ENCODE measurements at regions not wholly inside any gene's neighbourhood (a gene's known extent, or its start where the extent isn't known, plus 50 kb on each side); places are given as distances from the start of the nearest gene placed in this dataset.
"Not testable (repeated sequence)": the region's sequence is repeated elsewhere in the genome, so short reads cannot be mapped to it uniquely, and the experiment has no call there.

- no peak overlapping the region for H3K4ac ChIP-seq (ENCODE audit: low read length)
- no peak overlapping the region for H4K91ac ChIP-seq (ENCODE audit: low read depth, low read length, poor library complexity)
- H3K4me2 ChIP-seq (ENCODE audit: insufficient read depth, low read length, poor library complexity, severe bottlenecking) = no peak overlapping the region
- H3K79me1 ChIP-seq (ENCODE audit: low read depth, low read length) = no peaks in the 10 kb centered on the region
- no CpG with 5 or more reads among the region's 1 CpG for whole genome bisulfite sequencing, 2 donors (ENCODE audit: extremely low coverage in 2 of 2, insufficient read length in 2 of 2, insufficient replicate concordance in 1 of 2)
- peaks cover 0 to 3% of the 10 kb centered on the region in 2 donors for H3K4me1 ChIP-seq (ENCODE audit: control insufficient read depth in 2 of 2, insufficient read depth in 1 of 2, low read depth in 1 of 2, low read length in 2 of 2)
- H3K4me3 ChIP-seq (ENCODE audit: low read length in 2 of 2) = no peak overlapping the region
- H3K14ac ChIP-seq (ENCODE audit: low read length) = no peak overlapping the region
- H2BK12ac ChIP-seq (ENCODE audit: low read length) = no peak overlapping the region
- H2AFZ ChIP-seq (ENCODE audit: low read length) = peak overlapping the region; percentile 40
- H3K18ac ChIP-seq (ENCODE audit: low read length) = no peak overlapping the region
- no peak overlapping the region for H2BK15ac ChIP-seq (ENCODE audit: low read length)
- H3K27me3 ChIP-seq (ENCODE audit: control insufficient read depth in 3 of 3, insufficient read depth in 3 of 3, low read depth in 1 of 3, low read length in 3 of 3) = no peaks in the 10 kb centered on the region
- H4K8ac ChIP-seq (ENCODE audit: low read depth, low read length) = no peak overlapping the region
- H2BK120ac ChIP-seq (ENCODE audit: low read depth, low read length) = no peak overlapping the region
- H2AK5ac ChIP-seq (ENCODE audit: low read depth, low read length) = no peak overlapping the region
- no peaks in the 10 kb centered on the region for H3K9me3 ChIP-seq (replicated peaks in 1 of 2; ENCODE audit: control insufficient read depth in 2 of 2, insufficient read depth in 1 of 2, low read depth in 1 of 2, low read length in 2 of 2)
- no peak overlapping the region for H2BK5ac ChIP-seq (ENCODE audit: low read length)
- no peak for DNase-seq (ENCODE audit: low spot score)
- H3K9ac ChIP-seq (ENCODE audit: low read depth, low read length, poor library complexity) = no peak overlapping the region
- no peak overlapping the region for H3K27ac ChIP-seq (replicated peaks; ENCODE audit: low read length)
- H3K36me3 ChIP-seq (replicated peaks in 1 of 2; ENCODE audit: control insufficient read depth in 2 of 2, insufficient read depth in 2 of 2, low read length in 2 of 2) = no peaks in the 10 kb centered on the region
- H3K23ac ChIP-seq (ENCODE audit: low read depth, low read length, poor library complexity) = no peak overlapping the region
These were observed 268.4 kb upstream of the CDH19 start for GRCh38 chr18:66872277-66872676.

- no peak for DNase-seq (ENCODE audit: low spot score)
These were observed 263.8 kb upstream of the CDH19 start for GRCh38 chr18:66867653-66868052.

GRCh38 chr18:66866427-66866940, 262.6 kb upstream of the CDH19 start:
- not testable (repeated sequence) for H3K27ac ChIP-seq (replicated peaks; ENCODE audit: low read length); H3K4me2 ChIP-seq (ENCODE audit: insufficient read depth, low read length, poor library complexity, severe bottlenecking); H4K91ac ChIP-seq (ENCODE audit: low read depth, low read length, poor library complexity); H2BK12ac ChIP-seq (ENCODE audit: low read length); H3K4me3 ChIP-seq (ENCODE audit: low read length in 2 of 2); H3K36me3 ChIP-seq (replicated peaks in 1 of 2; ENCODE audit: control insufficient read depth in 2 of 2, insufficient read depth in 2 of 2, low read length in 2 of 2); H3K9ac ChIP-seq (ENCODE audit: low read depth, low read length, poor library complexity); H3K23ac ChIP-seq (ENCODE audit: low read depth, low read length, poor library complexity); H3K27me3 ChIP-seq (ENCODE audit: control insufficient read depth in 3 of 3, insufficient read depth in 3 of 3, low read depth in 1 of 3, low read length in 3 of 3); H2AFZ ChIP-seq (ENCODE audit: low read length); DNase-seq (ENCODE audit: low spot score); H3K14ac ChIP-seq (ENCODE audit: low read length); H3K4ac ChIP-seq (ENCODE audit: low read length); H3K18ac ChIP-seq (ENCODE audit: low read length); H3K9me3 ChIP-seq (replicated peaks in 1 of 2; ENCODE audit: control insufficient read depth in 2 of 2, insufficient read depth in 1 of 2, low read depth in 1 of 2, low read length in 2 of 2); H3K79me1 ChIP-seq (ENCODE audit: low read depth, low read length); H3K4me1 ChIP-seq (ENCODE audit: control insufficient read depth in 2 of 2, insufficient read depth in 1 of 2, low read depth in 1 of 2, low read length in 2 of 2); H2BK15ac ChIP-seq (ENCODE audit: low read length); H2BK5ac ChIP-seq (ENCODE audit: low read length); H2AK5ac ChIP-seq (ENCODE audit: low read depth, low read length); H2BK120ac ChIP-seq (ENCODE audit: low read depth, low read length); H4K8ac ChIP-seq (ENCODE audit: low read depth, low read length)
- WGBS, 2 donors (ENCODE audit: extremely low coverage in 2 of 2, insufficient read length in 2 of 2, insufficient replicate concordance in 1 of 2) = no CpG with 5 or more reads among the region's 43 CpGs

More at GRCh38 chr18:66867653-66868052, 263.8 kb upstream of the CDH19 start:
- no peak overlapping the region for H3K23ac ChIP-seq (ENCODE audit: low read depth, low read length, poor library complexity)
- no peak overlapping the region for H4K91ac ChIP-seq (ENCODE audit: low read depth, low read length, poor library complexity)
- no peaks in the 10 kb centered on the region for H3K27me3 ChIP-seq (ENCODE audit: control insufficient read depth in 3 of 3, insufficient read depth in 3 of 3, low read depth in 1 of 3, low read length in 3 of 3)
- H3K9me3 ChIP-seq (replicated peaks in 1 of 2; ENCODE audit: control insufficient read depth in 2 of 2, insufficient read depth in 1 of 2, low read depth in 1 of 2, low read length in 2 of 2) = no peaks in the 10 kb centered on the region
- H2AK5ac ChIP-seq (ENCODE audit: low read depth, low read length) = no peak overlapping the region
- no peak overlapping the region for H3K4me2 ChIP-seq (ENCODE audit: insufficient read depth, low read length, poor library complexity, severe bottlenecking)
- H3K18ac ChIP-seq (ENCODE audit: low read length) = no peak overlapping the region
- WGBS, 2 donors (ENCODE audit: extremely low coverage in 2 of 2, insufficient read length in 2 of 2, insufficient replicate concordance in 1 of 2) = no CpG with 5 or more reads among the region's 4 CpGs
- H2BK12ac ChIP-seq (ENCODE audit: low read length) = no peak overlapping the region
- no peak overlapping the region for H3K14ac ChIP-seq (ENCODE audit: low read length)
- H3K27ac ChIP-seq (replicated peaks; ENCODE audit: low read length) = no peak overlapping the region
- no peaks in the 10 kb centered on the region for H3K36me3 ChIP-seq (replicated peaks in 1 of 2; ENCODE audit: control insufficient read depth in 2 of 2, insufficient read depth in 2 of 2, low read length in 2 of 2)
- no peak overlapping the region for H2BK5ac ChIP-seq (ENCODE audit: low read length)
- no peak overlapping the region for H3K4ac ChIP-seq (ENCODE audit: low read length)
- no peak overlapping the region for H2BK120ac ChIP-seq (ENCODE audit: low read depth, low read length)
- H3K4me1 ChIP-seq (ENCODE audit: control insufficient read depth in 2 of 2, insufficient read depth in 1 of 2, low read depth in 1 of 2, low read length in 2 of 2) = peaks cover 0 to 3% of the 10 kb centered on the region in 2 donors
- no peak overlapping the region for H3K4me3 ChIP-seq (ENCODE audit: low read length in 2 of 2)
- no peak overlapping the region for H4K8ac ChIP-seq (ENCODE audit: low read depth, low read length)
- H2AFZ ChIP-seq (ENCODE audit: low read length) = peak overlapping the region; percentile 23
- H2BK15ac ChIP-seq (ENCODE audit: low read length) = no peak overlapping the region
- no peaks in the 10 kb centered on the region for H3K79me1 ChIP-seq (ENCODE audit: low read depth, low read length)
- no peak overlapping the region for H3K9ac ChIP-seq (ENCODE audit: low read depth, low read length, poor library complexity)

GRCh38 chr18:66838340-66838987, 234.6 kb upstream of the CDH19 start:
- no peak overlapping the region for H3K14ac ChIP-seq (ENCODE audit: low read length)
- H3K36me3 ChIP-seq (replicated peaks in 1 of 2; ENCODE audit: control insufficient read depth in 2 of 2, insufficient read depth in 2 of 2, low read length in 2 of 2) = no peaks in the 10 kb centered on the region
- no peak overlapping the region for H4K8ac ChIP-seq (ENCODE audit: low read depth, low read length)
- H3K4me2 ChIP-seq (ENCODE audit: insufficient read depth, low read length, poor library complexity, severe bottlenecking) = no peak overlapping the region
- no peak overlapping the region for H3K23ac ChIP-seq (ENCODE audit: low read depth, low read length, poor library complexity)
- H2BK15ac ChIP-seq (ENCODE audit: low read length) = no peak overlapping the region
- no CpG with 5 or more reads among the region's 4 CpGs for WGBS, 2 donors (ENCODE audit: extremely low coverage in 2 of 2, insufficient read length in 2 of 2, insufficient replicate concordance in 1 of 2)
- no peak overlapping the region for H3K27ac ChIP-seq (replicated peaks; ENCODE audit: low read length)
- H3K18ac ChIP-seq (ENCODE audit: low read length) = no peak overlapping the region
- H3K79me1 ChIP-seq (ENCODE audit: low read depth, low read length) = no peaks in the 10 kb centered on the region
- no peak overlapping the region for H2BK5ac ChIP-seq (ENCODE audit: low read length)
- H3K4me3 ChIP-seq (ENCODE audit: low read length in 2 of 2) = no peak overlapping the region
- H2AFZ ChIP-seq (ENCODE audit: low read length) = peak overlapping the region; percentile 53
- H3K4ac ChIP-seq (ENCODE audit: low read length) = no peak overlapping the region
- no peaks in the 10 kb centered on the region for H3K9me3 ChIP-seq (replicated peaks in 1 of 2; ENCODE audit: control insufficient read depth in 2 of 2, insufficient read depth in 1 of 2, low read depth in 1 of 2, low read length in 2 of 2)
- no peak overlapping the region for H4K91ac ChIP-seq (ENCODE audit: low read depth, low read length, poor library complexity)
- DNase-seq (ENCODE audit: low spot score) = no peak
- no peak overlapping the region for H2BK120ac ChIP-seq (ENCODE audit: low read depth, low read length)
- no peak overlapping the region for H3K9ac ChIP-seq (ENCODE audit: low read depth, low read length, poor library complexity)
- H2BK12ac ChIP-seq (ENCODE audit: low read length) = no peak overlapping the region
- peak overlapping the region; percentile 37 for H2AK5ac ChIP-seq (ENCODE audit: low read depth, low read length)
- H3K4me1 ChIP-seq (ENCODE audit: control insufficient read depth in 2 of 2, insufficient read depth in 1 of 2, low read depth in 1 of 2, low read length in 2 of 2) = no peaks in the 10 kb centered on the region
- H3K27me3 ChIP-seq (ENCODE audit: control insufficient read depth in 3 of 3, insufficient read depth in 3 of 3, low read depth in 1 of 3, low read length in 3 of 3) = no peaks in the 10 kb centered on the region
